Stomach (tissue), 8 donors: ENCODE measurements at regions not wholly inside any gene's neighbourhood (a gene's known extent, or its start where the extent isn't known, plus 50 kb on each side); places are given as distances from the start of the nearest gene placed in this dataset.
"Not testable (repeated sequence)": the region's sequence is repeated elsewhere in the genome, so short reads cannot be mapped to it uniquely, and the experiment has no call there.

ENCODE experiments used
- DNase-seq, 2 donors: peaks; one replicate each; pipeline versions ENCODE4 v3.0.0 to v3.0.0-alpha.2; 2013 to 2019
- H3K27ac ChIP-seq, 5 donors: fragments of 200-600 bp in 4 of 5; sonication (generic) in 4 of 5; one replicate each; pipeline ENCODE4 v1.5.1; 2013 to 2019; ENCODE audit warnings: mild to moderate bottlenecking in 1 of 5, moderate library complexity in 1 of 5
- H3K27me3 ChIP-seq, 3 donors: fragments of 200-600 bp; sonication (generic); one replicate each; pipeline ENCODE4 v1.5.1; 2017 to 2019; ENCODE audit warnings: mixed run types in 1 of 3
- H3K36me3 ChIP-seq, 4 donors: fragments of 200-600 bp; sonication (generic); 1 replicate in 3 of 4; 2 replicates in 1 of 4; pipeline ENCODE4 v1.5.1; 2016 to 2019
- H3K4me1 ChIP-seq, 4 donors: fragments of 200-600 bp; sonication (generic); one replicate each; pipeline ENCODE4 v1.5.1; 2016 to 2019
- H3K4me3 ChIP-seq, 4 donors: fragments of 200-600 bp; sonication (generic) in 3 of 4; one replicate each; pipeline ENCODE4 v1.5.1; 2016 to 2019; ENCODE audit warnings: mild to moderate bottlenecking in 1 of 4
- H3K9me3 ChIP-seq, 4 donors: fragments of 200-600 bp; sonication (generic); one replicate each; pipeline ENCODE4 v1.5.1; 2016 to 2019
- EP300 ChIP-seq: sonication (generic); formaldehyde crosslinking; IDR thresholded peaks from one replicate; pipeline ENCODE4 v1.6.1; 2017; ENCODE audit warnings: antibody characterized with exemption
- POLR2A ChIP-seq, 4 donors: fragments of 450-650 bp; IDR thresholded peaks; one replicate each; pipeline ENCODE4 v1.6.1; 2016; ENCODE audit warnings: antibody characterized with exemption in 4 of 4, control low read depth in 2 of 4, mild to moderate bottlenecking in 1 of 4, moderate library complexity in 1 of 4
- POLR2AphosphoS5 ChIP-seq, 3 donors: sonication (generic); formaldehyde crosslinking; IDR thresholded peaks; one replicate each; pipeline ENCODE4 v1.6.1; 2016; ENCODE audit warnings: antibody characterized with exemption in 3 of 3
- WGBS, 5 donors: extraction: QIAGEN DNeasy Blood & Tissue Kit in 3 of 5; methylation state at CpG; one replicate each; pipeline versions ENCODE4 v1.1.5 to v1.1.7; 2013 to 2018; 5-methylcytosine and 5-hydroxymethylcytosine counted together
- intact Hi-C: fragments of 100-400 bp; cut with DNase I; formaldehyde crosslinking; loops from one replicate; pipeline ENCODE4 v1.15.1; 2023; ENCODE audit warnings: low total_unique reads
- TF ChIP-seq, protein P1 (sequence below), 7 experiments: fragments of 450-650 bp in 4 of 7; fragments of 200-600 bp in 3 of 7; sonication (generic) in 3 of 7; IDR thresholded peaks; one replicate each; pipeline ENCODE4 v1.5.1; 2016 to 2019; ENCODE audit warnings: antibody characterized with exemption in 7 of 7, control low read depth in 2 of 7, mild to moderate bottlenecking in 1 of 7
- donor health status: healthy with polysubstance abuse.
- donor health status: Bipolar disorder and iron deficiency.
- donor health status: healthy.

GRCh38 chr6:112439432-112439831, 92.3 kb downstream of the RFPL4B start:
- WGBS, 5 donors, result 47 to 88% (median 58%) methylated on average over 1 of the region's 1 CpG
- no peaks in the 10 kb centered on the region for H3K27me3 ChIP-seq
- H3K4me3 ChIP-seq, result no peak overlapping the region
- no peaks in the 10 kb centered on the region for H3K9me3 ChIP-seq
- H3K36me3 ChIP-seq, result no peaks in the 10 kb centered on the region
- intact Hi-C loops, result no loop called here
- H3K27ac ChIP-seq, result no peak overlapping the region
- no peak for DNase-seq
- TF ChIP-seq EP300 (no peak), POLR2A (IDR thresholded peaks at IDR 0.05) (no peak), POLR2AphosphoS5 (IDR thresholded peaks at IDR 0.05) (no peak)
- TF ChIP-seq, protein P1, sequence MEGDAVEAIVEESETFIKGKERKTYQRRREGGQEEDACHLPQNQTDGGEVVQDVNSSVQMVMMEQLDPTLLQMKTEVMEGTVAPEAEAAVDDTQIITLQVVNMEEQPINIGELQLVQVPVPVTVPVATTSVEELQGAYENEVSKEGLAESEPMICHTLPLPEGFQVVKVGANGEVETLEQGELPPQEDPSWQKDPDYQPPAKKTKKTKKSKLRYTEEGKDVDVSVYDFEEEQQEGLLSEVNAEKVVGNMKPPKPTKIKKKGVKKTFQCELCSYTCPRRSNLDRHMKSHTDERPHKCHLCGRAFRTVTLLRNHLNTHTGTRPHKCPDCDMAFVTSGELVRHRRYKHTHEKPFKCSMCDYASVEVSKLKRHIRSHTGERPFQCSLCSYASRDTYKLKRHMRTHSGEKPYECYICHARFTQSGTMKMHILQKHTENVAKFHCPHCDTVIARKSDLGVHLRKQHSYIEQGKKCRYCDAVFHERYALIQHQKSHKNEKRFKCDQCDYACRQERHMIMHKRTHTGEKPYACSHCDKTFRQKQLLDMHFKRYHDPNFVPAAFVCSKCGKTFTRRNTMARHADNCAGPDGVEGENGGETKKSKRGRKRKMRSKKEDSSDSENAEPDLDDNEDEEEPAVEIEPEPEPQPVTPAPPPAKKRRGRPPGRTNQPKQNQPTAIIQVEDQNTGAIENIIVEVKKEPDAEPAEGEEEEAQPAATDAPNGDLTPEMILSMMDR (IDR thresholded peaks at IDR 0.05), result no peak
- H3K4me1 ChIP-seq, result peaks cover 0 to 42% (median 17%) of the 10 kb centered on the region in 4 donors

DNA sequence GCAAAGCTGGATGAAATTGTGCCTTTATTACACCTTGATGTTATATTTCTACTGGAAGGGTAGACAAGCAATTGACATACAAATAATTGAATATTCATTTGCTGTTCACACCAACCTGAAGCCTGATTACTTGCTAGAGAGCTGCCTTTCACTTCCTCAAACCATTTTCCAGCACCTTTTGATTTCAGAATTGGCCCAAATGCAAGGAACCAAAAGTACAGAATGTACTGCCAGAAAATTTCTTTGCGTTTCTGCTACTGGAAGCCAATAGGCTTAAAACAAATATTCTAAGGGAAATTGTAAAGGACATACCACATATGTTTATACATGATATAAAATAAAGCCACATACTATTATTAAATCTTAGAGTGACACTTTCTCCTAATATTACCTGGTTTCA, 94.5 kb downstream of the RFPL4B start:
- no peaks in the 10 kb centered on the region for H3K27me3 ChIP-seq
- peak overlapping the region in 4 of 5 donors; percentile 30 to 59 (median 47) for H3K27ac ChIP-seq
- H3K4me1 ChIP-seq, result peaks cover 0 to 33% (median 13%) of the 10 kb centered on the region in 4 donors
- no peaks in the 10 kb centered on the region for H3K36me3 ChIP-seq
- no peaks in the 10 kb centered on the region for H3K9me3 ChIP-seq
- TF ChIP-seq POLR2A (IDR thresholded peaks at IDR 0.05) (no peak), EP300 (no peak), POLR2AphosphoS5 (IDR thresholded peaks at IDR 0.05) (no peak)
- TF ChIP-seq, protein P1 (IDR thresholded peaks at IDR 0.05), result no peak
- no peak for DNase-seq
- WGBS, 5 donors, result 25 to 50% (median 33%) methylated on average over 1 of the region's 1 CpG
- no peak overlapping the region for H3K4me3 ChIP-seq
- intact Hi-C loops, result no loop called here

DNA sequence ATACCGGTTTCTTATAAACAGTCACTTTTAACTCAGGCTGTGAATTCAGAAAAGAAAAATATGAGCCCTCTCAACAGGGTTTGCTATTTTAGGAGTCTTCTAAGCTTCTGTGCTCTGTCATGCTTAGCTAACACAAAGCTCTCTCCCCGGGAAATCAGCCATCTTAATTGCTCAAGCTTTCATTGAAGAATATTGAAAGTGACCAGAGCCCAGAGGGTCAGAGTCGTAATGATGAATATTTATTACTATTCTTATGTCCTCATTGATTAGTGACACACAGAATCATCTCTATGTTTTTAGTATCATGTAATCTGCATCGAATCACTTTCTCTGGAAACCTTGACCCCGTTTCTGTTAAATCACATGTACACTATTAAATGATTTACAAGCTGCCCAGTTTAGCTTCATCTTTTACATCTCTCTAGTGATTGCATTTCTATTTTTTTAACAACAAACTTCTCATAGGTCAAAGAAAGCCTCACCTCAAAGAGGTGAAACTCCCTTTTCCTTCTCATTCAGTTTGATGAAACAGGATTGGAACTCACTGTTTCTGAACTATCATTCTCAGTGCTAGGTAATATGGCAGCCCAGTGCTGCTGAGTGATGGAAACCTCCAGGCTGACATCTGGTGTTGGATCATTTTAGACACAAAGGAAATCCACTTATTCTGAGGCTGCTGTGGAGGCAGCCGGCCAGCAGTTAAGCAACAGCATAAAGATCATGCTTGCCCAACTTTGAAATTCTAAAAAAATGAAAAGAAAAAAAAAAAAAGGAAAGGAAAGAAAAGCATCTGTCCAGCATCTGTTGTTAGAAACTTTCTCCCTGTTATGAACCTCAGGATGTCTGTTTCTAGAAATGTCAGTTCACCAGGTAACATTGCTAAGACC, 96.3 kb downstream of the RFPL4B start:
- H3K4me1 ChIP-seq, result peaks cover 0 to 33% (median 13%) of the 10 kb centered on the region in 4 donors
- H3K4me3 ChIP-seq, result no peak overlapping the region
- H3K9me3 ChIP-seq, result no peaks in the 10 kb centered on the region
- H3K27ac ChIP-seq, result peak overlapping the region in 2 of 5 donors; percentile 40 to 54
- H3K27me3 ChIP-seq, result no peaks in the 10 kb centered on the region
- 69 to 87% (median 80%) methylated on average over 6 of the region's 6 CpGs for WGBS, 5 donors
- intact Hi-C loops, result no loop called here
- peak in 1 of 3 donors; percentile 15 for TF ChIP-seq POLR2AphosphoS5 (IDR thresholded peaks at IDR 0.05)
- TF ChIP-seq, protein P1 (IDR thresholded peaks at IDR 0.05), result no peak
- H3K36me3 ChIP-seq, result no peaks in the 10 kb centered on the region
- peak; percentile 25 to 44 for DNase-seq

DNA sequence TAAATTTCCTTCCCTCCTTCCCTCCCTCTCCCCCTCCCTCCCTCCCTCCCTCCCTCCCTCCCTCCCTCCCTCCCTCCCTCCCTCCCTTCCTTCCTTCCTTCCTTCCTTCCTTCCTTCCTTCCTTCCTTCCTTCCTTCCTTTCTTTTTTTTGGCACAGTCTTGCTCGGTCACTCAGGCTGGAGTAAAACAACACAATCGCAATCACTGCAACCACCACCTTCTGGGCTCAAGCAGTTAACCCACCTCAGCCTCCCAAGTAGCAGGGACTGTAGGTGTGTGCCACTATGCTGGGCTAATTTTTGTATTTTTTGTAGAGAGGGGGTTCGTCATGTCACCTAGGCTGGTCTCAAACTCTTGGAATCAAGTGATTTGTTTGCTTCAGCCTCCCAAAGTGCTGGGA, 101.7 kb downstream of the RFPL4B start:
- DNase-seq, H3K27me3 ChIP-seq, H3K36me3 ChIP-seq, H3K4me3 ChIP-seq, H3K4me1 ChIP-seq, intact Hi-C loops, H3K9me3 ChIP-seq, H3K27ac ChIP-seq: not testable (repeated sequence)
- 76 to 92% (median 86%) methylated on average over 2 to 3 of the region's 3 CpGs for WGBS, 5 donors

- H3K9me3 ChIP-seq, result peaks cover 0 to 4% (median 0%) of the 10 kb centered on the region in 4 donors
- no peak overlapping the region for H3K4me3 ChIP-seq
- no peak for DNase-seq
- H3K27me3 ChIP-seq, result no peaks in the 10 kb centered on the region
- no peaks in the 10 kb centered on the region for H3K4me1 ChIP-seq
- no peaks in the 10 kb centered on the region for H3K36me3 ChIP-seq
- intact Hi-C loops, result no loop called here
- no peak overlapping the region for H3K27ac ChIP-seq
- TF ChIP-seq, protein P1 (IDR thresholded peaks at IDR 0.05), result no peak
- no peak for TF ChIP-seq POLR2AphosphoS5 (IDR thresholded peaks at IDR 0.05)
These were observed 103.5 kb downstream of the RFPL4B start for GRCh38 chr6:112450663-112451062.
